ENCODE measurements at regions not wholly inside any gene's neighbourhood (a gene's known extent, or its start where the extent isn't known, plus 50 kb on each side); places are given as distances from the start of the nearest gene placed in this dataset.

GRCh38 chr5:57600321-57600720 lies 117.7 kb upstream of the ACTBL2 start:
- Histone ChIP-seq H3K23ac (ENCODE audit: insufficient read length) (no peak overlapping the region), H3K14ac (ENCODE audit: insufficient read length) (no peak overlapping the region), H4K8ac (ENCODE audit: extremely low read depth, insufficient read depth, low read length) (no peak overlapping the region), H2BK120ac (replicated peaks; ENCODE audit: low read depth, low read length) (no peak overlapping the region), H4K91ac (replicated peaks; ENCODE audit: insufficient read length, low read length) (no peak overlapping the region), H3K23me2 (ENCODE audit: low read depth, low read length) (peaks cover 2% of the 10 kb centered on the region; the same call in 1 of the 2 replicates), H3K4me2 (ENCODE audit: insufficient read depth in 1 of 2, low read depth in 2 of 2, low read length in 2 of 2) (no peak overlapping the region), H3K27ac (ENCODE audit: low read depth, low read length) (no peak overlapping the region), H2AFZ (ENCODE audit: low read length) (no peak overlapping the region), H3K56ac (replicated peaks; ENCODE audit: insufficient read length, low read depth, low read length) (no peak overlapping the region), H2AK5ac (ENCODE audit: low read depth, low read length) (no peak overlapping the region), H2BK12ac (ENCODE audit: low read depth, low read length) (no peak overlapping the region), H4K20me1 (replicated peaks in 1 of 2; ENCODE audit: control insufficient read depth in 1 of 2, insufficient read depth in 2 of 2, low read length in 2 of 2) (no peaks in the 10 kb centered on the region), H2BK5ac (ENCODE audit: low read depth, low read length) (no peak overlapping the region), H3K36me3 (ENCODE audit: control insufficient read depth in 2 of 4, insufficient read depth in 4 of 4, low read length in 3 of 4) (no peaks in the 10 kb centered on the region), H3K9me3 (ENCODE audit: insufficient read depth in 2 of 2, low read depth in 1 of 2, low read length in 1 of 2) (no peaks in the 10 kb centered on the region), H2BK20ac (ENCODE audit: low read length) (no peak overlapping the region), H3K27me3 (replicated peaks in 1 of 4; ENCODE audit: control insufficient read depth in 3 of 4, extremely low read depth in 1 of 4, insufficient read depth in 3 of 4, low read length in 3 of 4) (no peaks in the 10 kb centered on the region), H3K4ac (replicated peaks; ENCODE audit: insufficient read length, low read depth, low read length) (no peak overlapping the region), H3K79me2 (ENCODE audit: control insufficient read depth in 1 of 2, insufficient read depth in 2 of 2, low read length in 2 of 2) (no peaks in the 10 kb centered on the region), H3K79me1 (ENCODE audit: low read depth, low read length) (no peaks in the 10 kb centered on the region), H2BK15ac (ENCODE audit: low read length) (no peak overlapping the region), H4K5ac (ENCODE audit: insufficient read length, low read depth, low read length) (no peak overlapping the region), H3K4me1 (replicated peaks in 1 of 4; ENCODE audit: control insufficient read depth in 3 of 4, insufficient read depth in 4 of 4, low read length in 3 of 4) (no peaks in the 10 kb centered on the region), H3K9ac (replicated peaks in 1 of 4; ENCODE audit: extremely low read depth in 1 of 4, low read depth in 3 of 4, low read length in 3 of 4) (no peak overlapping the region), H3K4me3 (ENCODE audit: extremely low read depth in 1 of 4, insufficient read depth in 2 of 4, low read depth in 3 of 4, low read length in 4 of 4) (no peak overlapping the region), H3K18ac (ENCODE audit: extremely low read depth, low read length) (no peak overlapping the region)
- 91% methylated on average over 1 of the region's 1 CpG; no CpG with 5 or more reads in 1 of the 2 experiments for WGBS, 2 experiments (ENCODE audit: extremely low coverage in 1 of 2, insufficient coverage in 1 of 2, insufficient read length in 1 of 2, insufficient replicate concordance in 2 of 2, low coverage in 1 of 2, low lambda C conversion rate in 2 of 2, missing lambda C conversion rate in 1 of 2)
- no peak for TF ChIP-seq ASH2L (IDR thresholded peaks at IDR 0.05; ENCODE audit: low read length)
- no peak for TF ChIP-seq SP1 (IDR thresholded peaks at IDR 0.05; ENCODE audit: low read depth, low read length)
- TF ChIP-seq CHD2 (IDR thresholded peaks at IDR 0.05; ENCODE audit: low read length), result no peak
- TF ChIP-seq FOSL1 (IDR thresholded peaks at IDR 0.05; ENCODE audit: insufficient read depth, low read depth, low read length), result no peak
- no peak for TF ChIP-seq SIN3A (conservative IDR thresholded peaks at IDR 0.05 in 1 of 2, IDR thresholded peaks at IDR 0.05 in 1 of 2; ENCODE audit: low read depth in 1 of 2, low read length in 2 of 2)
- TF ChIP-seq POLR2A (IDR thresholded peaks at IDR 0.05; ENCODE audit: control extremely low read depth in 1 of 2, low read depth in 2 of 2, low read length in 2 of 2), result no peak
- no peak for TF ChIP-seq RXRA (IDR thresholded peaks at IDR 0.05; ENCODE audit: insufficient read depth, low read depth, low read length)
- TF ChIP-seq JUN (IDR thresholded peaks at IDR 0.05; ENCODE audit: low read depth, low read length), result no peak
- no peak for TF ChIP-seq SIRT6 (IDR thresholded peaks at IDR 0.05; ENCODE audit: low read length)
- TF ChIP-seq RAD21 (IDR thresholded peaks at IDR 0.05 in 1 of 2, conservative IDR thresholded peaks at IDR 0.05 in 1 of 2; ENCODE audit: low read depth in 2 of 2, low read length in 2 of 2), result no peak
- no peak for TF ChIP-seq YY1 (IDR thresholded peaks at IDR 0.05; ENCODE audit: low read depth, low read length)
- TF ChIP-seq RBBP5 (IDR thresholded peaks at IDR 0.05; ENCODE audit: borderline replicate concordance, low read depth, low read length), result no peak
- no peak for TF ChIP-seq ZNF274 (IDR thresholded peaks at IDR 0.05; ENCODE audit: borderline replicate concordance, extremely low read depth, low read length)
- TF ChIP-seq USF2 (IDR thresholded peaks at IDR 0.05; ENCODE audit: low read length), result no peak
- ChIA-PET CTCF (ENCODE audit: partially characterized antibody) (interaction anchor here (0.6 kb wide), 1 partner anchor 68 kb away, joined by 3 read pairs; no protein-coding TSS in a partner anchor), POLR2A (ENCODE audit: partially characterized antibody) (no interaction called here)
- DNase-seq (ENCODE audit: low read depth in 1 of 2, low spot score in 2 of 2) (no peak), FAIRE-seq (no peak)

Data from H1 (cell line).